Left lung (tissue), 4 donors: ENCODE measurements at regions not wholly inside any gene's neighbourhood (a gene's known extent, or its start where the extent isn't known, plus 50 kb on each side); places are given as distances from the start of the nearest gene placed in this dataset.

Experiments used
- ATAC-seq: fragments of 200-7000 bp; cut with Tn5 transposase; one replicate; pipeline ENCODE4 v1.9.1; 2020; ENCODE audit warnings: moderate library complexity
- DNase-seq, 4 donors: peaks; one replicate each; pipeline ENCODE4 v3.0.0-alpha.2; 2013 to 2020
- H3K27ac ChIP-seq, 2 donors: fragments of 200-600 bp; sonication (generic) in 1 of 2; one replicate each; pipeline versions ENCODE4 v1.5.0 to v1.8.0; 2020 to 2021
- H3K27me3 ChIP-seq, 2 donors: fragments of 200-600 bp; sonication (generic) in 1 of 2; one replicate each; pipeline versions ENCODE4 v1.5.0 to v1.8.0; 2020 to 2021
- H3K36me3 ChIP-seq, 2 donors: fragments of 200-600 bp; sonication (generic) in 1 of 2; one replicate each; pipeline versions ENCODE4 v1.5.0 to v1.8.0; 2020 to 2021
- H3K4me1 ChIP-seq, 2 donors: fragments of 200-600 bp; one replicate each; pipeline ENCODE4 v1.8.0; 2021
- H3K4me3 ChIP-seq, 2 donors: fragments of 200-600 bp; sonication (generic) in 1 of 2; one replicate each; pipeline versions ENCODE4 v1.5.0 to v1.8.0; 2020 to 2021; ENCODE audit warnings: mild to moderate bottlenecking in 1 of 2
- H3K9me3 ChIP-seq, 2 donors: fragments of 200-600 bp; sonication (generic) in 1 of 2; one replicate each; pipeline versions ENCODE4 v1.5.0 to v1.8.0; 2020 to 2021
- intact Hi-C, 2 donors: fragments of 100-400 bp; cut with DNase I; formaldehyde crosslinking; loops; one replicate each; pipeline versions ENCODE4 v1.11.2 to v1.14.2; 2022
- TF ChIP-seq, protein P1 (sequence below), 2 donors: fragments of 200-600 bp; sonication (generic) in 1 of 2; IDR thresholded peaks; one replicate each; pipeline versions ENCODE4 v1.5.0 to v1.8.0; 2021; ENCODE audit warnings: antibody characterized with exemption in 2 of 2
- donor health status: DM: no; HTN: yes; CAD: no.
- donor health status: DM: no; HTN: no; CAD: no.

DNA sequence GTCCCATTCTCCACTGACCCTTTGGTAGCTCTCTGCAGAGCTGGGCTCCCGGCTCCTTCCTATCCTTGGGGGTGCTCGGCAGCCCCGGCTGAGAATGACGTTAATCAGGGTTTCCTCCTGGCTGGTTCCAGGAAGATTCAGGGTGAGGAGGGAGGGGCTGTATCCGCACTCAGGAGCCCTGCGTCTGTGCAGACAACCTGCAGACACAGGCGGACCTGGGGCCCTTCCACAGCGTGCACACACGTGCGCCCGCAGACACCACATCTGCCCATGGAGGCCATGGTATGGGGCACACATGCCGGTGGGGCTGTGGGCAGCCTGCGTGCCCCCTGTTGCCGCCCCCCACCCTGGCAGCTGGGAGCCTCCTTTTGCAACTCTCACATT lies 66.6 kb upstream of the RNU6ATAC start:
- H3K27me3 ChIP-seq, result peaks cover 0 to 24% of the 10 kb centered on the region in 2 donors
- ATAC-seq (no peak), DNase-seq (peak in 1 of 4 donors; percentile 73)
- intact Hi-C loops, result no loop called here
- no peaks in the 10 kb centered on the region for H3K36me3 ChIP-seq
- TF ChIP-seq, protein P1, sequence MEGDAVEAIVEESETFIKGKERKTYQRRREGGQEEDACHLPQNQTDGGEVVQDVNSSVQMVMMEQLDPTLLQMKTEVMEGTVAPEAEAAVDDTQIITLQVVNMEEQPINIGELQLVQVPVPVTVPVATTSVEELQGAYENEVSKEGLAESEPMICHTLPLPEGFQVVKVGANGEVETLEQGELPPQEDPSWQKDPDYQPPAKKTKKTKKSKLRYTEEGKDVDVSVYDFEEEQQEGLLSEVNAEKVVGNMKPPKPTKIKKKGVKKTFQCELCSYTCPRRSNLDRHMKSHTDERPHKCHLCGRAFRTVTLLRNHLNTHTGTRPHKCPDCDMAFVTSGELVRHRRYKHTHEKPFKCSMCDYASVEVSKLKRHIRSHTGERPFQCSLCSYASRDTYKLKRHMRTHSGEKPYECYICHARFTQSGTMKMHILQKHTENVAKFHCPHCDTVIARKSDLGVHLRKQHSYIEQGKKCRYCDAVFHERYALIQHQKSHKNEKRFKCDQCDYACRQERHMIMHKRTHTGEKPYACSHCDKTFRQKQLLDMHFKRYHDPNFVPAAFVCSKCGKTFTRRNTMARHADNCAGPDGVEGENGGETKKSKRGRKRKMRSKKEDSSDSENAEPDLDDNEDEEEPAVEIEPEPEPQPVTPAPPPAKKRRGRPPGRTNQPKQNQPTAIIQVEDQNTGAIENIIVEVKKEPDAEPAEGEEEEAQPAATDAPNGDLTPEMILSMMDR (IDR thresholded peaks at IDR 0.05), result no peak
- H3K27ac ChIP-seq, result no peak overlapping the region
- no peak overlapping the region for H3K4me3 ChIP-seq
- H3K9me3 ChIP-seq, result no peaks in the 10 kb centered on the region
- peaks cover 8 to 13% of the 10 kb centered on the region in 2 donors for H3K4me1 ChIP-seq

DNA sequence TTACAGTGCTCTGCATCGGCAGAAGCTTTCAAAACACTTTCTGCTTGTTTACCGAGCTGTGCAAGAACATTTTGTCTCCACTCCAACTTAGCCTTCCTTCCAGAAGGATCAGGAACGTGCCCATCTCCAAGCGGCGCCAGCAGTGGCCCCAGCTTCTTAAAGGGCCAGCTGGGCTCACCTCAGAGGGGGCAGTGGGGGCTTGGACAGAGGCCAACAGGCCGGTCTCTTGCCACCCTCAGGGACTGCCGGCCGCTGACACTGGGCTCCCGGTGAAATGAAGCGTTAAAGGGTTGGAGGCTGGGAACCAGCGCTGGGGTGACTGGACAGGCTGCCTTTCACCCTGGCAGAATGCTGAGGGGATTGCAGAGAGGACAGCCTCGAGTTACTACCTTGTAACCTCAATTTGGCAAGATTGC lies 67.0 kb upstream of the RNU6ATAC start:
- DNase-seq (peak in 1 of 4 donors; percentile 50), ATAC-seq (peak; percentile 18)
- no peaks in the 10 kb centered on the region for H3K9me3 ChIP-seq
- TF ChIP-seq, protein P1 (IDR thresholded peaks at IDR 0.05), result no peak
- H3K27me3 ChIP-seq, result peaks cover 0 to 24% of the 10 kb centered on the region in 2 donors
- peaks cover 8 to 9% of the 10 kb centered on the region in 2 donors for H3K4me1 ChIP-seq
- H3K36me3 ChIP-seq, result no peaks in the 10 kb centered on the region
- no peak overlapping the region for H3K4me3 ChIP-seq
- H3K27ac ChIP-seq, result no peak overlapping the region
- intact Hi-C loops, result no loop called here

DNA sequence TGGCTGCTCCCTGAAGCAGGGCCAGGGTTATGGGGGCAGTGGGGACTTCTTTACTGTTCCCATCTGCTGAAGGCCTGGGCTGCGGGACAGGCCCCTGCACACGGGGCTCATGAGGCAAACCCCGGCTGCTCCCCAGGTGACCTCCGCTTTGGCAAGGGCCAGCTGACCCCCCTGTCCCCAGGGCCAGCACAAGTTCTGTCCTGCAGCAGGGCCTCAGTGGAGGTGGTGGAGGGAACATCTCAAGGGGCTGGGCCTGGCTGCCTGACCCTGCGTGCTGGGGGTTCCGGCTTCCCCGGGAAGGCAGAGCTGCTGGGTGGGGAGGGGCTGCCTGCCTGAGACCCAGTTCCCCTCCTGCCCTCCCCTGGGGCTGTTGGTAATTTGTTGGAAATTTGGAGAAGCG lies 67.4 kb upstream of the RNU6ATAC start:
- no peak for ATAC-seq
- DNase-seq, result peak in 1 of 4 donors; percentile 72
- intact Hi-C loops, result no loop called here
- TF ChIP-seq, protein P1 (IDR thresholded peaks at IDR 0.05), result no peak
- peaks cover 0 to 26% of the 10 kb centered on the region in 2 donors for H3K27me3 ChIP-seq
- no peaks in the 10 kb centered on the region for H3K36me3 ChIP-seq
- H3K4me1 ChIP-seq, result peaks cover 4 to 8% of the 10 kb centered on the region in 2 donors
- H3K27ac ChIP-seq, result no peak overlapping the region
- H3K9me3 ChIP-seq, result no peaks in the 10 kb centered on the region
- no peak overlapping the region for H3K4me3 ChIP-seq

DNA sequence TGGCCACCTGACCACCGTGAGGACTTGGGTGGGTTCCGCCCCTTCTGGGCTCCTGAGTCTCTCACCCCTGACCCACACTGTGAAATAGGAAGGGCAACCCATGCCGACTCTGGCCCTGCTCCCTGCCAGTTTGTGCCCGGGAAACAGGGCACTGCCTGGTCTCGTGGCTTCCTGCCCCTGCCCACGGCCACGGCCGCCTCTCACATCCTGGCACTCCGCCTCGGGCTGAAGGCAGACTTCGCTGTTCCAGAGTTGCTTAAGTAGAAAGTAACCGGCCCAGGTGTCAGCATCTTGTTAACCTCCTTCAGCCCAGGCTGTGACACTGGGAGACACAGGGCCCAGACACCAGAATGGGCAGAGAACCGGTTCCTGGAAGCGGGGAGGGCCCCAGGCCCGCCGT lies 68.7 kb upstream of the RNU6ATAC start:
- DNase-seq (peak in 1 of 4 donors; percentile 72), ATAC-seq (no peak)
- TF ChIP-seq, protein P1 (IDR thresholded peaks at IDR 0.05), result no peak
- peaks cover 3 to 8% of the 10 kb centered on the region in 2 donors for H3K4me1 ChIP-seq
- H3K9me3 ChIP-seq, result no peaks in the 10 kb centered on the region
- intact Hi-C loops, result no loop called here
- no peak overlapping the region for H3K27ac ChIP-seq
- H3K4me3 ChIP-seq, result no peak overlapping the region
- H3K27me3 ChIP-seq, result peaks cover 0 to 30% of the 10 kb centered on the region in 2 donors
- no peaks in the 10 kb centered on the region for H3K36me3 ChIP-seq

DNA sequence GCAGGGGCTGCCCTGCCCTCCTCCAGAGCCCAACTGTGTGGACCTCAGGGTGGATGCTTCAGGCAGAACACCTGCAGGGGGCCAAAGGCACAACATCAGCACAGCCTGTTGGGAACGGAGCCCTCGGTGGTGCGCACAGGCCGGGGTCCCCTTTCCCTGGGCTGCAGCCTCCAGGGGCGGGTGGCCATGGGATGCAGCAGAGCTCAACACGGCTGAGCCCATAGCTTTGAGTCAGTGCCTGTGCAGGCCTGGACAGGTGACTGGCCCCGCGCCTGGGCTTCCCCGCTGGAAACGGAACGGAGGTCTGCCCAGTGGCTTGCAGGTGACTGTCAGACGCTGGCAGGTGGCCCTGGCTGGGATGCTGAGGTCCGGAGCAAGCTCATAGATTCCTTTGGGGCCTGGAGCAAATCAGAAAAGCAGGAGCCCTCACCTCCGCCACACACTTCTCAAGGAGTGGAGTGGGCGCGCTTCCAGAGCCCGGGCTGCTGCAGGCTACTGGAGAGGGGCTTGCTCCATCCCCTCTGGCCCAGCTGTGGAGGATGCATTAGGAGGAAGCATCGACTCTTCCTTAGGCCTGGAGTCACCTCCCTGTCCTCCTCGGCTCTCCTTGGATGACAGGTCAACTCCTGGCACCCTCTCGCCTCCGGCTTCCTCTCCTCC lies 69.8 kb upstream of the RNU6ATAC start:
- intact Hi-C loops, result no loop called here
- ATAC-seq, result no peak
- H3K27ac ChIP-seq, result no peak overlapping the region
- TF ChIP-seq, protein P1 (IDR thresholded peaks at IDR 0.05), result no peak
- no peaks in the 10 kb centered on the region for H3K9me3 ChIP-seq
- H3K4me3 ChIP-seq, result no peak overlapping the region
- peak in 1 of 4 donors; percentile 74 for DNase-seq
- no peaks in the 10 kb centered on the region for H3K36me3 ChIP-seq
- H3K4me1 ChIP-seq, result peaks cover 3 to 8% of the 10 kb centered on the region in 2 donors
- H3K27me3 ChIP-seq, result peaks cover 0 to 23% of the 10 kb centered on the region in 2 donors
